Neural cell (in vitro differentiated cells): ENCODE measurements at regions not wholly inside any gene's neighbourhood (a gene's known extent, or its start where the extent isn't known, plus 50 kb on each side); places are given as distances from the start of the nearest gene placed in this dataset.

Experiments
- EP300 ChIP-seq: fragments of 450-650 bp; conservative IDR thresholded peaks from 2 replicates; pipeline ENCODE4 v1.6.1; 2014; ENCODE audit warnings: antibody characterized with exemption, mild to moderate bottlenecking, moderate library complexity; ENCODE audit not compliant: poor library complexity, severe bottlenecking
- EZH2 ChIP-seq: fragments of 200-600, 300-800 bp; shearing (Covaris generic), sonication (generic); IDR thresholded peaks from 2 replicates; pipeline ENCODE4 v1.6.1; 2014; ENCODE audit warnings: antibody characterized with exemption, low read length, borderline replicate concordance, mild to moderate bottlenecking; ENCODE audit not compliant: insufficient read depth, poor library complexity, severe bottlenecking
- MXI1 ChIP-seq: fragments of 450-650 bp; conservative IDR thresholded peaks from 2 replicates; pipeline ENCODE4 v1.6.1; 2014; ENCODE audit warnings: antibody characterized with exemption, mild to moderate bottlenecking; ENCODE audit not compliant: poor library complexity, severe bottlenecking
- POLR2AphosphoS5 ChIP-seq: IDR thresholded peaks from 2 replicates; pipeline ENCODE4 v1.6.1; 2012
- TAF1 ChIP-seq: IDR thresholded peaks from 2 replicates; pipeline ENCODE4 v1.6.1; 2012; ENCODE audit warnings: low read depth
- TF ChIP-seq, protein P1 (sequence below): fragments of 450-650 bp; IDR thresholded peaks from 2 replicates; pipeline ENCODE4 v1.5.1; 2014; ENCODE audit warnings: antibody characterized with exemption, mild to moderate bottlenecking, moderate library complexity; ENCODE audit not compliant: poor library complexity, severe bottlenecking

DNA sequence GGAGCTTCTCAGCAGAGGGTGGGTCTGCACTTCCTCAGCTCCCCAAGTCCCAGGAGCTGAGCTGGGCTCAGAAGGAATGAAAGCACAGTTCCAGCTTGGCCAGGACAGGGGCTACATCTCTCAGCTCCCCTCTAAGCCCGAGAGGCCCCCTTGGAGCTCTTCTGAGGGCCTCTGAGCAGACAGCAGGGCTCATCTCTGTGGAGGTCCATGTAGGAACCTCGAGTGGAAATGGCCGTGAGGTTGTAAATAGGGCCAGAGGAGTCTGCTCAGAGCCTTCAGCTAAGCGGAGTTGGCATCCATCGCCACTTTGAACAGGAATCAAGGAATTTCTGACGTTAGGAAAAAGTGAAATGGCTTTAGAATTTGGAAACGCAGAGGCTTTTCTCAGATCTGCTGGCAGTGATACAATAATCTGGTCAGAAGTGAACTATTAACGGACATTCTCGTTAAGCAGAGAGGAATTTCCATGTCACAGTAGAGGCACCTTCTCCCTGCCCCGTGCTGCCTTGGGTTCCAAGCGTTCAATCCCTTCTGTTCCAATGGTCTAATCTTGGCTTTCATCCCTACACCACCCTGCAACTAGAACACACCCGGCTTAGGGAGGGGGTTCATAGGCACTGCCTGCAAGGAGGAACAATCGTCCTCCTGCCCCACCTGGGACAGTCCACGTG, 213.9 kb downstream of the NDUFA10 start:
- TF ChIP-seq EZH2 (no peak), POLR2AphosphoS5 (no peak), TAF1 (no peak), MXI1 (no peak), EP300 (no peak)
- TF ChIP-seq, protein P1, sequence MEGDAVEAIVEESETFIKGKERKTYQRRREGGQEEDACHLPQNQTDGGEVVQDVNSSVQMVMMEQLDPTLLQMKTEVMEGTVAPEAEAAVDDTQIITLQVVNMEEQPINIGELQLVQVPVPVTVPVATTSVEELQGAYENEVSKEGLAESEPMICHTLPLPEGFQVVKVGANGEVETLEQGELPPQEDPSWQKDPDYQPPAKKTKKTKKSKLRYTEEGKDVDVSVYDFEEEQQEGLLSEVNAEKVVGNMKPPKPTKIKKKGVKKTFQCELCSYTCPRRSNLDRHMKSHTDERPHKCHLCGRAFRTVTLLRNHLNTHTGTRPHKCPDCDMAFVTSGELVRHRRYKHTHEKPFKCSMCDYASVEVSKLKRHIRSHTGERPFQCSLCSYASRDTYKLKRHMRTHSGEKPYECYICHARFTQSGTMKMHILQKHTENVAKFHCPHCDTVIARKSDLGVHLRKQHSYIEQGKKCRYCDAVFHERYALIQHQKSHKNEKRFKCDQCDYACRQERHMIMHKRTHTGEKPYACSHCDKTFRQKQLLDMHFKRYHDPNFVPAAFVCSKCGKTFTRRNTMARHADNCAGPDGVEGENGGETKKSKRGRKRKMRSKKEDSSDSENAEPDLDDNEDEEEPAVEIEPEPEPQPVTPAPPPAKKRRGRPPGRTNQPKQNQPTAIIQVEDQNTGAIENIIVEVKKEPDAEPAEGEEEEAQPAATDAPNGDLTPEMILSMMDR: no peak
